Transverse colon (tissue), 4 donors: ENCODE measurements at regions not wholly inside any gene's neighbourhood (a gene's known extent, or its start where the extent isn't known, plus 50 kb on each side); places are given as distances from the start of the nearest gene placed in this dataset.

ENCODE experiments used
- DNase-seq: peaks from one replicate; pipeline ENCODE4 v3.0.0-alpha.2; 2019
- H3K27ac ChIP-seq, 4 donors: fragments of 200-600 bp; sonication (generic); 2 replicates each; pipeline ENCODE4 v1.5.1; 2016 to 2018; ENCODE audit warnings: inconsistent platforms in 4 of 4
- H3K27me3 ChIP-seq: fragments of 200-600 bp; sonication (generic); 2 replicates; pipeline ENCODE4 v1.5.1; 2017; ENCODE audit warnings: inconsistent platforms
- H3K36me3 ChIP-seq, 4 donors: fragments of 200-600 bp; sonication (generic); 2 replicates each; pipeline ENCODE4 v1.5.1; 2017 to 2019; ENCODE audit warnings: inconsistent platforms in 4 of 4
- H3K4me1 ChIP-seq, 4 donors: fragments of 200-600 bp; sonication (generic); 2 replicates each; pipeline ENCODE4 v1.5.1; 2017 to 2020; ENCODE audit warnings: inconsistent platforms in 4 of 4
- H3K4me3 ChIP-seq, 4 donors: fragments of 200-600 bp; sonication (generic); 1 replicate in 1 of 4; 2 replicates in 3 of 4; pipeline versions ENCODE4 v1.5.1 to v1.6.1; 2017 to 2019; ENCODE audit warnings: inconsistent platforms in 4 of 4
- H3K9me3 ChIP-seq, 2 donors: fragments of 200-600 bp; sonication (generic); 2 replicates each; pipeline ENCODE4 v1.5.1; 2017 to 2019; ENCODE audit warnings: inconsistent platforms in 2 of 2
- EP300 ChIP-seq: sonication (generic); formaldehyde crosslinking; IDR thresholded peaks from one replicate; pipeline ENCODE4 v1.6.1; 2017; ENCODE audit warnings: antibody characterized with exemption, low read depth
- POLR2A ChIP-seq: fragments of 450-650 bp; IDR thresholded peaks from one replicate; pipeline ENCODE4 v1.6.1; 2016; ENCODE audit warnings: antibody characterized with exemption, mild to moderate bottlenecking, moderate library complexity
- POLR2AphosphoS5 ChIP-seq, 3 donors: sonication (generic); formaldehyde crosslinking; IDR thresholded peaks; one replicate each; pipeline ENCODE4 v1.6.1; 2016; ENCODE audit warnings: antibody characterized with exemption in 3 of 3
- WGBS, 2 donors: methylation state at CpG; one replicate each; pipeline ENCODE4 v1.1.5; 2018; ENCODE audit warnings: low coverage in 1 of 2; 5-methylcytosine and 5-hydroxymethylcytosine counted together
- in situ Hi-C, 4 donors: fragments of 200-750 bp; cut with MboI; loops; one replicate each; pipeline versions ENCODE4 v1.15.0 to v1.15.1; 2017; ENCODE audit warnings: low sequenced_read_pairs in 3 of 4, low pct_ligation_motif_present in 1 of 4, low pct_unique_long_range_greater_than_20kb in 1 of 4
- intact Hi-C: fragments of 100-400 bp; cut with DNase I; formaldehyde crosslinking; loops from one replicate; pipeline ENCODE4 v1.15.1; 2023; ENCODE audit warnings: low total_unique reads
- TF ChIP-seq, protein P1 (sequence below), 5 experiments: fragments of 200-600 bp in 3 of 5; fragments of 450-650 bp in 2 of 5; sonication (generic) in 3 of 5; IDR thresholded peaks; 1 replicate in 2 of 5; 2 replicates in 3 of 5; pipeline ENCODE4 v1.5.1; 2016 to 2017; ENCODE audit warnings: antibody characterized with exemption in 5 of 5, inconsistent platforms in 3 of 5, mild to moderate bottlenecking in 2 of 5, moderate library complexity in 1 of 5

DNA sequence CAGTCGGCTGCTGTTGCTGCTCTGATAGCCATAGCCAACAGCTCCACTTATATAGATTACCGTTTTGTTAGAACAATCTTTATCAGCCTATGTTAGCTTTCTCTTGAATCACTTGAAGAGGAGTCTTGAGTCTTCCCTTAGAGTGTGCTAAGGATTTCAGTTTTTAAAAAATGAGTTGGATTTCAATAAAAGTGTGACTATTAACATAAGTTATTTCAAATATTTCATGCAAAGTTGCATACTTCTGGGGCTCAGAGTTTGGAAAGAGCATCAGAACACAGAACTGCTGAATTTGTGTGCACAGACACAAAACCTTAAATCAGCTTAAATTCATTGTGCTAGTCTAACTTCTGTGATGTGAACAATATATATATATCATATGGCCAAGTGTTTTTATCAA, 174.7 kb downstream of the MTX2 start:
- Histone ChIP-seq H3K4me3 (no peak overlapping the region), H3K27me3 (no peaks in the 10 kb centered on the region), H3K36me3 (no peaks in the 10 kb centered on the region), H3K4me1 (no peaks in the 10 kb centered on the region), H3K9me3 (no peaks in the 10 kb centered on the region), H3K27ac (no peak overlapping the region)
- intact Hi-C loops: no loop called here
- in situ Hi-C loops: no loop called here
- no peak for TF ChIP-seq POLR2AphosphoS5 (IDR thresholded peaks at IDR 0.05)
- no peak for TF ChIP-seq POLR2A
- no peak for TF ChIP-seq EP300
- TF ChIP-seq, protein P1, sequence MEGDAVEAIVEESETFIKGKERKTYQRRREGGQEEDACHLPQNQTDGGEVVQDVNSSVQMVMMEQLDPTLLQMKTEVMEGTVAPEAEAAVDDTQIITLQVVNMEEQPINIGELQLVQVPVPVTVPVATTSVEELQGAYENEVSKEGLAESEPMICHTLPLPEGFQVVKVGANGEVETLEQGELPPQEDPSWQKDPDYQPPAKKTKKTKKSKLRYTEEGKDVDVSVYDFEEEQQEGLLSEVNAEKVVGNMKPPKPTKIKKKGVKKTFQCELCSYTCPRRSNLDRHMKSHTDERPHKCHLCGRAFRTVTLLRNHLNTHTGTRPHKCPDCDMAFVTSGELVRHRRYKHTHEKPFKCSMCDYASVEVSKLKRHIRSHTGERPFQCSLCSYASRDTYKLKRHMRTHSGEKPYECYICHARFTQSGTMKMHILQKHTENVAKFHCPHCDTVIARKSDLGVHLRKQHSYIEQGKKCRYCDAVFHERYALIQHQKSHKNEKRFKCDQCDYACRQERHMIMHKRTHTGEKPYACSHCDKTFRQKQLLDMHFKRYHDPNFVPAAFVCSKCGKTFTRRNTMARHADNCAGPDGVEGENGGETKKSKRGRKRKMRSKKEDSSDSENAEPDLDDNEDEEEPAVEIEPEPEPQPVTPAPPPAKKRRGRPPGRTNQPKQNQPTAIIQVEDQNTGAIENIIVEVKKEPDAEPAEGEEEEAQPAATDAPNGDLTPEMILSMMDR (IDR thresholded peaks at IDR 0.05): no peak
- DNase-seq: no peak
- 85 to 86% methylated on average over 2 of the region's 2 CpGs for WGBS, 2 donors

DNA sequence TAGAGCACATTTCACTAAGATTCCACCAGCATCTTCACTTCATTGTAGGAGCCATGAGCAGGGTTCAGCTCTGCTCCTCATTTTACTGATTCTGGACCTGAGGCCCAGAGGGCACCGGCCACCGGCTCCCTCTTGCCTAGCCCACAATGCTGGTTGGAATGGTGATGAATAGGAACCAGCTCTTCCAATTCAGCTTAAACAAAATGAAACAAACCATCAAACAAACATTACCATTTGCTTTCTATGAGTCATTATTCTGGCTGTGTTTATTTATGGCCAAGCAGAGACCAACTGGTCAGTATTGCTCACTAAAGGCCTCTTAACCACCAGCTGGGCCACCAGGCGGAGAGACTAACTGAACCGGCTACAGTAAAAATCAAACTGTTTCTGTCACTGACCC, 176.7 kb downstream of the MTX2 start:
- in situ Hi-C loops: no loop called here
- no peak for DNase-seq
- TF ChIP-seq, protein P1 (IDR thresholded peaks at IDR 0.05): no peak
- TF ChIP-seq POLR2A (no peak), POLR2AphosphoS5 (IDR thresholded peaks at IDR 0.05) (no peak), EP300 (no peak)
- Histone ChIP-seq H3K27me3 (no peaks in the 10 kb centered on the region), H3K27ac (no peak overlapping the region), H3K9me3 (no peaks in the 10 kb centered on the region), H3K4me1 (no peaks in the 10 kb centered on the region), H3K36me3 (no peaks in the 10 kb centered on the region), H3K4me3 (no peak overlapping the region)
- intact Hi-C loops: no loop called here
- WGBS, 2 donors: 63 to 84% methylated on average over 4 of the region's 4 CpGs

DNA sequence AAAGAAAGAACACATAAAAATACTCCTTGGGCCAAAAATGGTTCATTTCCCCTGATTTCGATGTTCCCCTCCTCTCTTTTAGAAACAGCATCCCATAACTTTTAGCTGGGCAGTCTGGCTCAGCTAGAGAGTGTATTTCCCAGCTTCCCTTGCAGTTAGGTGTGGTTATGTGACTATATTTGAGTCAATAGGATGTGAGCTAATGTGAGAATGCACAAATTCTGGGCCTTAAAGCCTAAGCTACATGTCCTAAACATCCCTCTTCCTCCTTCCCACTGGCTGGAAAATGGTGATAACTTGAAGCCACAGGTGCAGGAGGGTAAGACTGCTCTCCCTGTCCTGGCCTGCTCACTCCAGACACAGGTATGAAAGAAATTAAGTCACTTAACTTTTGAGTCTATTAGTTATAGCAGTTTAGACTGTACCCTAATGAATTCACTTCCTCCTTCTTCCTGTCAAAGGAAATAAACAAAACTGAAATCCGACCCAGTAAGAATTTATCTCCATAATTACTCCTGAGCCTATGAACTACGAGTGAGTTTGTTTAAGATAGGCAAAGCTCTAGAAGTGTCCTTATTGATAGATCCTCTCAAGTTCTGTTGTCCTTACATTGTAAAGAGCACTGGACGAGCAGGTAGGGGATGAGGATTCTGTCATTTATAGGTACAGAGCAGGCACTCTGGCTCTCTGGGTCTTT, 177.6 kb downstream of the MTX2 start:
- Histone ChIP-seq H3K4me3 (no peak overlapping the region), H3K27ac (no peak overlapping the region), H3K9me3 (no peaks in the 10 kb centered on the region), H3K4me1 (no peaks in the 10 kb centered on the region), H3K27me3 (no peaks in the 10 kb centered on the region), H3K36me3 (no peaks in the 10 kb centered on the region)
- in situ Hi-C loops (no loop called here), intact Hi-C loops (no loop called here)
- no peak for DNase-seq
- WGBS, 2 donors: 47 to 49% methylated on average over 4 of the region's 4 CpGs
- TF ChIP-seq, protein P1 (IDR thresholded peaks at IDR 0.05): no peak
- TF ChIP-seq POLR2AphosphoS5 (IDR thresholded peaks at IDR 0.05): no peak
- no peak for TF ChIP-seq EP300
- TF ChIP-seq POLR2A: no peak

DNA sequence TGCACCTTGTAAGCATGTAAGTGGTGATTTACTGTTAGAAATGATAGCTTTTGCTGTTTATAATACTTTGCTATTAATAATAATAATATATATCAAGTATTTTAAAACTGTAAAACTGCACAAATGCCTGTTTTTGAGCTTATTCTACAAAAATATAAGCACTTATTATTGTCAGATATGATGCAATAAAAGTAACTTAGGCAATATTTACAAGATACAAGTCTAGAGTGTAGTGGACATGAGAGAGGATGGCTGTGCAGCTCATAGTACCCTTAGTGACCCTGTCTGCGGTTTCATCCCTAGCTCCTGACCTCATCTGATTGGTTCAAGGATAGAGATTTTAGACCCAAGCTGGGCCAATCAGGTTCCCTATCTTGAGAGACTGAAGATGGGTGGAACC, 178.4 kb downstream of the MTX2 start:
- Histone ChIP-seq H3K9me3 (no peaks in the 10 kb centered on the region), H3K36me3 (no peaks in the 10 kb centered on the region), H3K4me1 (no peaks in the 10 kb centered on the region), H3K27ac (no peak overlapping the region), H3K27me3 (no peaks in the 10 kb centered on the region), H3K4me3 (no peak overlapping the region)
- 87% methylated on average over 1 of the region's 1 CpG; no CpG with 5 or more reads in 1 of the 2 donors for WGBS, 2 donors
- intact Hi-C loops (no loop called here), in situ Hi-C loops (no loop called here)
- TF ChIP-seq POLR2A: no peak
- TF ChIP-seq POLR2AphosphoS5 (IDR thresholded peaks at IDR 0.05): no peak
- TF ChIP-seq, protein P1 (IDR thresholded peaks at IDR 0.05): no peak
- no peak for TF ChIP-seq EP300
- no peak for DNase-seq
